SJCRH30 (cell line): ENCODE measurements at regions not wholly inside any gene's neighbourhood (a gene's known extent, or its start where the extent isn't known, plus 50 kb on each side); places are given as distances from the start of the nearest gene placed in this dataset.
"Not testable (repeated sequence)": the region's sequence is repeated elsewhere in the genome, so short reads cannot be mapped to it uniquely, and the experiment has no call there.

Experiments
- DNase-seq, 2 experiments: peaks; one replicate each; pipeline ENCODE4 v3.0.0-alpha.2; 2015 to 2020
- H3K27ac ChIP-seq: fragments of 250-450 bp; sonication (Bioruptor Pico); 2 replicates; pipeline ENCODE4 v1.5.1; 2020; ENCODE audit warnings: mild to moderate bottlenecking, moderate library complexity
- H3K27me3 ChIP-seq: fragments of 250-450 bp; sonication (Bioruptor Pico); 2 replicates; pipeline ENCODE4 v1.5.1; 2020; ENCODE audit warnings: mild to moderate bottlenecking, moderate library complexity
- H3K36me3 ChIP-seq: fragments of 250-450 bp; sonication (Bioruptor Pico); 2 replicates; pipeline ENCODE4 v1.5.1; 2020; ENCODE audit warnings: mild to moderate bottlenecking, moderate library complexity
- H3K4me1 ChIP-seq: fragments of 250-450 bp; sonication (Bioruptor Pico); 2 replicates; pipeline ENCODE4 v1.5.1; 2020; ENCODE audit warnings: mild to moderate bottlenecking, moderate library complexity
- H3K4me3 ChIP-seq: fragments of 250-450 bp; sonication (Bioruptor Pico); 2 replicates; pipeline ENCODE4 v1.5.1; 2020; ENCODE audit warnings: mild to moderate bottlenecking, moderate library complexity
- H3K9me3 ChIP-seq: fragments of 250-450 bp; sonication (Bioruptor Pico); replicated peaks from 2 replicates; pipeline ENCODE4 v1.5.1; 2020; ENCODE audit warnings: mild to moderate bottlenecking, moderate library complexity

- H3K36me3 ChIP-seq = no peaks in the 10 kb centered on the region
- H3K4me3 ChIP-seq = no peak overlapping the region
- no peaks in the 10 kb centered on the region for H3K27me3 ChIP-seq
- no peak for DNase-seq
- no peaks in the 10 kb centered on the region for H3K4me1 ChIP-seq
- H3K9me3 ChIP-seq = no peaks in the 10 kb centered on the region
- no peak overlapping the region for H3K27ac ChIP-seq
Observed at GRCh38 chr1:165112260-165112659, 244.3 kb downstream of the LMX1A start.

GRCh38 chr1:165109013-165109412, 247.5 kb downstream of the LMX1A start:
- DNase-seq = no peak
- no peak overlapping the region for H3K4me3 ChIP-seq
- no peaks in the 10 kb centered on the region for H3K4me1 ChIP-seq
- no peak overlapping the region for H3K27ac ChIP-seq
- no peaks in the 10 kb centered on the region for H3K36me3 ChIP-seq
- no peaks in the 10 kb centered on the region for H3K27me3 ChIP-seq
- H3K9me3 ChIP-seq = no peaks in the 10 kb centered on the region

GRCh38 chr1:165092542-165093162, 263.9 kb downstream of the LMX1A start:
- H3K27ac ChIP-seq, H3K4me1 ChIP-seq, H3K4me3 ChIP-seq, H3K27me3 ChIP-seq, H3K36me3 ChIP-seq, H3K9me3 ChIP-seq: not testable (repeated sequence)
- DNase-seq = peak in 1 of 2 experiments; percentile 26

- no peak overlapping the region for H3K27ac ChIP-seq
- no peaks in the 10 kb centered on the region for H3K9me3 ChIP-seq
- no peaks in the 10 kb centered on the region for H3K4me1 ChIP-seq
- H3K36me3 ChIP-seq = no peaks in the 10 kb centered on the region
- no peak for DNase-seq
- H3K4me3 ChIP-seq = no peak overlapping the region
- H3K27me3 ChIP-seq = no peaks in the 10 kb centered on the region
Observed at GRCh38 chr1:165080253-165080896, 276.1 kb downstream of the LMX1A start.

GRCh38 chr1:165078391-165078790, 278.1 kb downstream of the LMX1A start:
- Histone ChIP-seq H3K27ac (no peak overlapping the region), H3K4me3 (no peak overlapping the region), H3K9me3 (no peaks in the 10 kb centered on the region), H3K4me1 (no peaks in the 10 kb centered on the region), H3K36me3 (no peaks in the 10 kb centered on the region), H3K27me3 (no peaks in the 10 kb centered on the region)
- no peak for DNase-seq

- DNase-seq = peak; percentile 21 to 55
- Histone ChIP-seq H3K4me3 (no peak overlapping the region), H3K36me3 (no peaks in the 10 kb centered on the region)
Observed at GRCh38 chr1:165075725-165076370, 280.7 kb downstream of the LMX1A start.

GRCh38 chr1:165073185-165074007, 283.1 kb downstream of the LMX1A start:
- no peak overlapping the region for H3K4me3 ChIP-seq
- H3K27me3 ChIP-seq = no peaks in the 10 kb centered on the region
- DNase-seq = peak; percentile 21 to 70
- no peaks in the 10 kb centered on the region for H3K36me3 ChIP-seq
- no peaks in the 10 kb centered on the region for H3K9me3 ChIP-seq
- no peak overlapping the region for H3K27ac ChIP-seq
- H3K4me1 ChIP-seq = no peaks in the 10 kb centered on the region

More at GRCh38 chr1:165075725-165076370, 280.7 kb downstream of the LMX1A start:
- Histone ChIP-seq H3K27ac (no peak overlapping the region), H3K27me3 (no peaks in the 10 kb centered on the region), H3K4me1 (no peaks in the 10 kb centered on the region), H3K9me3 (no peaks in the 10 kb centered on the region)

GRCh38 chr1:165070675-165071074, 285.8 kb downstream of the LMX1A start:
- no peak overlapping the region for H3K4me3 ChIP-seq
- no peaks in the 10 kb centered on the region for H3K4me1 ChIP-seq
- H3K27ac ChIP-seq = no peak overlapping the region
- no peak for DNase-seq
- no peaks in the 10 kb centered on the region for H3K9me3 ChIP-seq
- H3K27me3 ChIP-seq = no peaks in the 10 kb centered on the region
- H3K36me3 ChIP-seq = no peaks in the 10 kb centered on the region

- Histone ChIP-seq H3K27ac (no peak overlapping the region), H3K4me3 (no peak overlapping the region), H3K27me3 (no peaks in the 10 kb centered on the region), H3K4me1 (no peaks in the 10 kb centered on the region), H3K36me3 (no peaks in the 10 kb centered on the region), H3K9me3 (no peaks in the 10 kb centered on the region)
- no peak for DNase-seq
Observed at GRCh38 chr1:165069829-165070228, 286.7 kb downstream of the LMX1A start.

- no peak overlapping the region for H3K4me3 ChIP-seq
- no peaks in the 10 kb centered on the region for H3K27me3 ChIP-seq
- DNase-seq = peak in 1 of 2 experiments; percentile 9
- no peaks in the 10 kb centered on the region for H3K9me3 ChIP-seq
- no peaks in the 10 kb centered on the region for H3K36me3 ChIP-seq
- no peak overlapping the region for H3K27ac ChIP-seq
- no peaks in the 10 kb centered on the region for H3K4me1 ChIP-seq
Observed at GRCh38 chr1:165068741-165069140, 287.8 kb downstream of the LMX1A start.

- Histone ChIP-seq H3K4me1 (no peaks in the 10 kb centered on the region), H3K4me3 (no peak overlapping the region), H3K36me3 (no peaks in the 10 kb centered on the region), H3K27me3 (no peaks in the 10 kb centered on the region), H3K9me3 (no peaks in the 10 kb centered on the region), H3K27ac (no peak overlapping the region)
- DNase-seq = no peak
Observed at GRCh38 chr1:165067829-165068228, 288.7 kb downstream of the LMX1A start.

GRCh38 chr1:165063181-165063965, 293.1 kb downstream of the LMX1A start:
- no peak for DNase-seq
- Histone ChIP-seq H3K27ac (no peak overlapping the region), H3K9me3 (no peaks in the 10 kb centered on the region)

GRCh38 chr1:165062346-165062745, 294.2 kb downstream of the LMX1A start:
- Histone ChIP-seq H3K36me3 (no peaks in the 10 kb centered on the region), H3K4me3 (no peak overlapping the region), H3K9me3 (no peaks in the 10 kb centered on the region), H3K4me1 (no peaks in the 10 kb centered on the region), H3K27me3 (no peaks in the 10 kb centered on the region), H3K27ac (no peak overlapping the region)
- no peak for DNase-seq

More at GRCh38 chr1:165063181-165063965, 293.1 kb downstream of the LMX1A start:
- Histone ChIP-seq H3K4me1 (no peaks in the 10 kb centered on the region), H3K36me3 (no peaks in the 10 kb centered on the region), H3K27me3 (no peaks in the 10 kb centered on the region), H3K4me3 (no peak overlapping the region)

- no peaks in the 10 kb centered on the region for H3K9me3 ChIP-seq
- DNase-seq = no peak
- H3K27me3 ChIP-seq = no peaks in the 10 kb centered on the region
- H3K27ac ChIP-seq = no peak overlapping the region
- H3K36me3 ChIP-seq = no peaks in the 10 kb centered on the region
- H3K4me3 ChIP-seq = no peak overlapping the region
- H3K4me1 ChIP-seq = no peaks in the 10 kb centered on the region
Observed at GRCh38 chr1:165060285-165060793, 296.2 kb downstream of the LMX1A start.
